GM23338 (cell line): ENCODE measurements at regions not wholly inside any gene's neighbourhood (a gene's known extent, or its start where the extent isn't known, plus 50 kb on each side); places are given as distances from the start of the nearest gene placed in this dataset.

Experiments
- CREB1 ChIP-seq: fragments of 250-450 bp; sonication (Bioruptor Pico); IDR thresholded peaks from 2 replicates; pipeline ENCODE4 v1.5.0; 2020; ENCODE audit warnings: low read depth, mild to moderate bottlenecking, moderate library complexity
- EZH2 ChIP-seq: fragments of 200-600 bp; sonication (generic); IDR thresholded peaks from one replicate; pipeline ENCODE4 v1.8.0; 2017; ENCODE audit warnings: antibody characterized with exemption, mild to moderate bottlenecking, low read depth; ENCODE audit not compliant: unreplicated experiment
- EZH2phosphoT487 ChIP-seq: fragments of 200-600 bp; sonication (generic); IDR thresholded peaks from one replicate; pipeline ENCODE4 v1.8.1; 2018; ENCODE audit warnings: antibody characterized with exemption; ENCODE audit not compliant: unreplicated experiment
- JUNB ChIP-seq: IDR thresholded peaks from one replicate; pipeline ENCODE4 v1.6.1; 2016; ENCODE audit warnings: antibody characterized with exemption; ENCODE audit not compliant: unreplicated experiment
- NANOG ChIP-seq: IDR thresholded peaks from 2 replicates; pipeline ENCODE4 v1.6.1; 2016; ENCODE audit warnings: antibody characterized with exemption, borderline replicate concordance
- POLR2AphosphoS5 ChIP-seq: IDR thresholded peaks from 2 replicates; pipeline ENCODE4 v1.6.1; 2016; ENCODE audit warnings: antibody characterized with exemption, low read depth
- STAT1 ChIP-seq: IDR thresholded peaks from one replicate; pipeline ENCODE4 v1.6.1; 2016; ENCODE audit warnings: antibody characterized with exemption; ENCODE audit not compliant: unreplicated experiment
- ZNF114 ChIP-seq: fragments of 250-450 bp; sonication (Bioruptor Pico); IDR thresholded peaks from 2 replicates; pipeline ENCODE4 v1.5.0; 2020; ENCODE audit warnings: mild to moderate bottlenecking, moderate library complexity
- TF ChIP-seq, protein P1 (sequence below), 2 experiments: fragments of 200-600 bp in 1 of 2; sonication (generic) in 1 of 2; conservative IDR thresholded peaks; 2 replicates each; pipeline versions ENCODE4 v1.5.1 to v1.6.1; 2016 to 2017; ENCODE audit warnings: antibody characterized with exemption in 2 of 2, low read depth in 2 of 2, mild to moderate bottlenecking in 2 of 2, moderate library complexity in 1 of 2
- TF ChIP-seq, protein P2 (sequence below): IDR thresholded peaks from one replicate; pipeline ENCODE4 v1.6.1; 2018; ENCODE audit warnings: antibody characterized with exemption; ENCODE audit not compliant: unreplicated experiment
- TF ChIP-seq, protein P3 (sequence below): fragments of 250-450 bp; sonication (Bioruptor Pico); IDR thresholded peaks from 2 replicates; pipeline ENCODE4 v1.5.0; 2020; ENCODE audit warnings: mild to moderate bottlenecking, moderate library complexity
- TF ChIP-seq, protein P4 (sequence below): IDR thresholded peaks from 2 replicates; pipeline ENCODE4 v1.6.1; 2016; ENCODE audit warnings: antibody characterized with exemption

DNA sequence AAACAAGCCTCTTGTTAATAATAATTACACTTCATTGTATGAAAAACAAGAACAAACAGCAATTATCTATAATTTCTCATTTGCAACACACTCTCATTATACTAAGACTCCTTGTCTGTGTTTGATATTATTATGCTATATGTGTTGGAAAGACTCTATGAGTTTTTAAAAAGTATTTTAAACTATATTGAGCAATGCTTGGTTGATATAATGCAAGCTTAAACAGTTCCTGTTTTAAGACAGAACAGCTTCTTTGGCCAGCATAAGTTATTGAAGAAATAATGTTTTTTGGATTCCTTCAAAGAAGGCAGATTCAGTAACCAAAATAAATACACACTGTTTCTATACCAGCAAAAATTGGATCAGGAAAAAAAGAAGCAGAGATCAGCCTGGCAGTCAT lies 871.4 kb downstream of the MAT2B start:
- TF ChIP-seq, protein P1, sequence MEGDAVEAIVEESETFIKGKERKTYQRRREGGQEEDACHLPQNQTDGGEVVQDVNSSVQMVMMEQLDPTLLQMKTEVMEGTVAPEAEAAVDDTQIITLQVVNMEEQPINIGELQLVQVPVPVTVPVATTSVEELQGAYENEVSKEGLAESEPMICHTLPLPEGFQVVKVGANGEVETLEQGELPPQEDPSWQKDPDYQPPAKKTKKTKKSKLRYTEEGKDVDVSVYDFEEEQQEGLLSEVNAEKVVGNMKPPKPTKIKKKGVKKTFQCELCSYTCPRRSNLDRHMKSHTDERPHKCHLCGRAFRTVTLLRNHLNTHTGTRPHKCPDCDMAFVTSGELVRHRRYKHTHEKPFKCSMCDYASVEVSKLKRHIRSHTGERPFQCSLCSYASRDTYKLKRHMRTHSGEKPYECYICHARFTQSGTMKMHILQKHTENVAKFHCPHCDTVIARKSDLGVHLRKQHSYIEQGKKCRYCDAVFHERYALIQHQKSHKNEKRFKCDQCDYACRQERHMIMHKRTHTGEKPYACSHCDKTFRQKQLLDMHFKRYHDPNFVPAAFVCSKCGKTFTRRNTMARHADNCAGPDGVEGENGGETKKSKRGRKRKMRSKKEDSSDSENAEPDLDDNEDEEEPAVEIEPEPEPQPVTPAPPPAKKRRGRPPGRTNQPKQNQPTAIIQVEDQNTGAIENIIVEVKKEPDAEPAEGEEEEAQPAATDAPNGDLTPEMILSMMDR (conservative IDR thresholded peaks at IDR 0.05; ENCODE audit: low read depth in 2 of 2) = no peak
- TF ChIP-seq POLR2AphosphoS5 (no peak), CREB1 (CRISPR knock-in tag) (no peak), EZH2phosphoT487 (no peak), JUNB (no peak), EZH2 (no peak), NANOG (no peak), ZNF114 (CRISPR knock-in tag) (no peak), STAT1 (no peak)
- TF ChIP-seq, protein P2, sequence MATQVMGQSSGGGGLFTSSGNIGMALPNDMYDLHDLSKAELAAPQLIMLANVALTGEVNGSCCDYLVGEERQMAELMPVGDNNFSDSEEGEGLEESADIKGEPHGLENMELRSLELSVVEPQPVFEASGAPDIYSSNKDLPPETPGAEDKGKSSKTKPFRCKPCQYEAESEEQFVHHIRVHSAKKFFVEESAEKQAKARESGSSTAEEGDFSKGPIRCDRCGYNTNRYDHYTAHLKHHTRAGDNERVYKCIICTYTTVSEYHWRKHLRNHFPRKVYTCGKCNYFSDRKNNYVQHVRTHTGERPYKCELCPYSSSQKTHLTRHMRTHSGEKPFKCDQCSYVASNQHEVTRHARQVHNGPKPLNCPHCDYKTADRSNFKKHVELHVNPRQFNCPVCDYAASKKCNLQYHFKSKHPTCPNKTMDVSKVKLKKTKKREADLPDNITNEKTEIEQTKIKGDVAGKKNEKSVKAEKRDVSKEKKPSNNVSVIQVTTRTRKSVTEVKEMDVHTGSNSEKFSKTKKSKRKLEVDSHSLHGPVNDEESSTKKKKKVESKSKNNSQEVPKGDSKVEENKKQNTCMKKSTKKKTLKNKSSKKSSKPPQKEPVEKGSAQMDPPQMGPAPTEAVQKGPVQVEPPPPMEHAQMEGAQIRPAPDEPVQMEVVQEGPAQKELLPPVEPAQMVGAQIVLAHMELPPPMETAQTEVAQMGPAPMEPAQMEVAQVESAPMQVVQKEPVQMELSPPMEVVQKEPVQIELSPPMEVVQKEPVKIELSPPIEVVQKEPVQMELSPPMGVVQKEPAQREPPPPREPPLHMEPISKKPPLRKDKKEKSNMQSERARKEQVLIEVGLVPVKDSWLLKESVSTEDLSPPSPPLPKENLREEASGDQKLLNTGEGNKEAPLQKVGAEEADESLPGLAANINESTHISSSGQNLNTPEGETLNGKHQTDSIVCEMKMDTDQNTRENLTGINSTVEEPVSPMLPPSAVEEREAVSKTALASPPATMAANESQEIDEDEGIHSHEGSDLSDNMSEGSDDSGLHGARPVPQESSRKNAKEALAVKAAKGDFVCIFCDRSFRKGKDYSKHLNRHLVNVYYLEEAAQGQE = no peak
- TF ChIP-seq, protein P3, sequence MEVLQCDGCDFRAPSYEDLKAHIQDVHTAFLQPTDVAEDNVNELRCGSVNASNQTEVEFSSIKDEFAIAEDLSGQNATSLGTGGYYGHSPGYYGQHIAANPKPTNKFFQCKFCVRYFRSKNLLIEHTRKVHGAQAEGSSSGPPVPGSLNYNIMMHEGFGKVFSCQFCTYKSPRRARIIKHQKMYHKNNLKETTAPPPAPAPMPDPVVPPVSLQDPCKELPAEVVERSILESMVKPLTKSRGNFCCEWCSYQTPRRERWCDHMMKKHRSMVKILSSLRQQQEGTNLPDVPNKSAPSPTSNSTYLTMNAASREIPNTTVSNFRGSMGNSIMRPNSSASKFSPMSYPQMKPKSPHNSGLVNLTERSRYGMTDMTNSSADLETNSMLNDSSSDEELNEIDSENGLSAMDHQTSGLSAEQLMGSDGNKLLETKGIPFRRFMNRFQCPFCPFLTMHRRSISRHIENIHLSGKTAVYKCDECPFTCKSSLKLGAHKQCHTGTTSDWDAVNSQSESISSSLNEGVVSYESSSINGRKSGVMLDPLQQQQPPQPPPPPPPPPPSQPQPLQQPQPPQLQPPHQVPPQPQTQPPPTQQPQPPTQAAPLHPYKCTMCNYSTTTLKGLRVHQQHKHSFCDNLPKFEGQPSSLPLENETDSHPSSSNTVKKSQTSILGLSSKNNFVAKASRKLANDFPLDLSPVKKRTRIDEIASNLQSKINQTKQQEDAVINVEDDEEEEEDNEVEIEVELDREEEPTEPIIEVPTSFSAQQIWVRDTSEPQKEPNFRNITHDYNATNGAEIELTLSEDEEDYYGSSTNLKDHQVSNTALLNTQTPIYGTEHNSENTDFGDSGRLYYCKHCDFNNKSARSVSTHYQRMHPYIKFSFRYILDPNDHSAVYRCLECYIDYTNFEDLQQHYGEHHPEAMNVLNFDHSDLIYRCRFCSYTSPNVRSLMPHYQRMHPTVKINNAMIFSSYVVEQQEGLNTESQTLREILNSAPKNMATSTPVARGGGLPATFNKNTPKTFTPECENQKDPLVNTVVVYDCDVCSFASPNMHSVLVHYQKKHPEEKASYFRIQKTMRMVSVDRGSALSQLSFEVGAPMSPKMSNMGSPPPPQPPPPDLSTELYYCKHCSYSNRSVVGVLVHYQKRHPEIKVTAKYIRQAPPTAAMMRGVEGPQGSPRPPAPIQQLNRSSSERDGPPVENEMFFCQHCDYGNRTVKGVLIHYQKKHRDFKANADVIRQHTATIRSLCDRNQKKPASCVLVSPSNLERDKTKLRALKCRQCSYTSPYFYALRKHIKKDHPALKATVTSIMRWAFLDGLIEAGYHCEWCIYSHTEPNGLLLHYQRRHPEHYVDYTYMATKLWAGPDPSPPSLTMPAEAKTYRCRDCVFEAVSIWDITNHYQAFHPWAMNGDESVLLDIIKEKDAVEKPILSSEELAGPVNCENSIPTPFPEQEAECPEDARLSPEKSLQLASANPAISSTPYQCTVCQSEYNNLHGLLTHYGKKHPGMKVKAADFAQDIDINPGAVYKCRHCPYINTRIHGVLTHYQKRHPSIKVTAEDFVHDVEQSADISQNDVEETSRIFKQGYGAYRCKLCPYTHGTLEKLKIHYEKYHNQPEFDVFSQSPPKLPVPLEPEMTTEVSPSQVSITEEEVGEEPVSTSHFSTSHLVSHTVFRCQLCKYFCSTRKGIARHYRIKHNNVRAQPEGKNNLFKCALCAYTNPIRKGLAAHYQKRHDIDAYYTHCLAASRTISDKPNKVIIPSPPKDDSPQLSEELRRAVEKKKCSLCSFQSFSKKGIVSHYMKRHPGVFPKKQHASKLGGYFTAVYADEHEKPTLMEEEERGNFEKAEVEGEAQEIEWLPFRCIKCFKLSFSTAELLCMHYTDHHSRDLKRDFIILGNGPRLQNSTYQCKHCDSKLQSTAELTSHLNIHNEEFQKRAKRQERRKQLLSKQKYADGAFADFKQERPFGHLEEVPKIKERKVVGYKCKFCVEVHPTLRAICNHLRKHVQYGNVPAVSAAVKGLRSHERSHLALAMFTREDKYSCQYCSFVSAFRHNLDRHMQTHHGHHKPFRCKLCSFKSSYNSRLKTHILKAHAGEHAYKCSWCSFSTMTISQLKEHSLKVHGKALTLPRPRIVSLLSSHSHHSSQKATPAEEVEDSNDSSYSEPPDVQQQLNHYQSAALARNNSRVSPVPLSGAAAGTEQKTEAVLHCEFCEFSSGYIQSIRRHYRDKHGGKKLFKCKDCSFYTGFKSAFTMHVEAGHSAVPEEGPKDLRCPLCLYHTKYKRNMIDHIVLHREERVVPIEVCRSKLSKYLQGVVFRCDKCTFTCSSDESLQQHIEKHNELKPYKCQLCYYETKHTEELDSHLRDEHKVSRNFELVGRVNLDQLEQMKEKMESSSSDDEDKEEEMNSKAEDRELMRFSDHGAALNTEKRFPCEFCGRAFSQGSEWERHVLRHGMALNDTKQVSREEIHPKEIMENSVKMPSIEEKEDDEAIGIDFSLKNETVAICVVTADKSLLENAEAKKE (CRISPR knock-in tag) = no peak
- TF ChIP-seq, protein P4, sequence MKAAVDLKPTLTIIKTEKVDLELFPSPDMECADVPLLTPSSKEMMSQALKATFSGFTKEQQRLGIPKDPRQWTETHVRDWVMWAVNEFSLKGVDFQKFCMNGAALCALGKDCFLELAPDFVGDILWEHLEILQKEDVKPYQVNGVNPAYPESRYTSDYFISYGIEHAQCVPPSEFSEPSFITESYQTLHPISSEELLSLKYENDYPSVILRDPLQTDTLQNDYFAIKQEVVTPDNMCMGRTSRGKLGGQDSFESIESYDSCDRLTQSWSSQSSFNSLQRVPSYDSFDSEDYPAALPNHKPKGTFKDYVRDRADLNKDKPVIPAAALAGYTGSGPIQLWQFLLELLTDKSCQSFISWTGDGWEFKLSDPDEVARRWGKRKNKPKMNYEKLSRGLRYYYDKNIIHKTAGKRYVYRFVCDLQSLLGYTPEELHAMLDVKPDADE = no peak
